ENCODE measurements at regions not wholly inside any gene's neighbourhood (a gene's known extent, or its start where the extent isn't known, plus 50 kb on each side); places are given as distances from the start of the nearest gene placed in this dataset.

GRCh38 chr7:109842386-109842785, 1248.5 kb upstream of the LRRN3 start:
- TF ChIP-seq, protein P1, sequence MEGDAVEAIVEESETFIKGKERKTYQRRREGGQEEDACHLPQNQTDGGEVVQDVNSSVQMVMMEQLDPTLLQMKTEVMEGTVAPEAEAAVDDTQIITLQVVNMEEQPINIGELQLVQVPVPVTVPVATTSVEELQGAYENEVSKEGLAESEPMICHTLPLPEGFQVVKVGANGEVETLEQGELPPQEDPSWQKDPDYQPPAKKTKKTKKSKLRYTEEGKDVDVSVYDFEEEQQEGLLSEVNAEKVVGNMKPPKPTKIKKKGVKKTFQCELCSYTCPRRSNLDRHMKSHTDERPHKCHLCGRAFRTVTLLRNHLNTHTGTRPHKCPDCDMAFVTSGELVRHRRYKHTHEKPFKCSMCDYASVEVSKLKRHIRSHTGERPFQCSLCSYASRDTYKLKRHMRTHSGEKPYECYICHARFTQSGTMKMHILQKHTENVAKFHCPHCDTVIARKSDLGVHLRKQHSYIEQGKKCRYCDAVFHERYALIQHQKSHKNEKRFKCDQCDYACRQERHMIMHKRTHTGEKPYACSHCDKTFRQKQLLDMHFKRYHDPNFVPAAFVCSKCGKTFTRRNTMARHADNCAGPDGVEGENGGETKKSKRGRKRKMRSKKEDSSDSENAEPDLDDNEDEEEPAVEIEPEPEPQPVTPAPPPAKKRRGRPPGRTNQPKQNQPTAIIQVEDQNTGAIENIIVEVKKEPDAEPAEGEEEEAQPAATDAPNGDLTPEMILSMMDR (IDR thresholded peaks at IDR 0.05), result no peak
- no peak for TF ChIP-seq POLR2A (IDR thresholded peaks at IDR 0.05)

Data from body of pancreas (tissue), 4 donors.